ENCODE measurements at regions not wholly inside any gene's neighbourhood (a gene's known extent, or its start where the extent isn't known, plus 50 kb on each side); places are given as distances from the start of the nearest gene placed in this dataset.
A peak's percentile ranks its signal among the peaks of the same experiment; 100 is the strongest.

GRCh38 chr16:85475233-85475632 lies 137.9 kb upstream of the GSE1 start:
- no peak for DNase-seq (ENCODE audit: low spot score)

DNA sequence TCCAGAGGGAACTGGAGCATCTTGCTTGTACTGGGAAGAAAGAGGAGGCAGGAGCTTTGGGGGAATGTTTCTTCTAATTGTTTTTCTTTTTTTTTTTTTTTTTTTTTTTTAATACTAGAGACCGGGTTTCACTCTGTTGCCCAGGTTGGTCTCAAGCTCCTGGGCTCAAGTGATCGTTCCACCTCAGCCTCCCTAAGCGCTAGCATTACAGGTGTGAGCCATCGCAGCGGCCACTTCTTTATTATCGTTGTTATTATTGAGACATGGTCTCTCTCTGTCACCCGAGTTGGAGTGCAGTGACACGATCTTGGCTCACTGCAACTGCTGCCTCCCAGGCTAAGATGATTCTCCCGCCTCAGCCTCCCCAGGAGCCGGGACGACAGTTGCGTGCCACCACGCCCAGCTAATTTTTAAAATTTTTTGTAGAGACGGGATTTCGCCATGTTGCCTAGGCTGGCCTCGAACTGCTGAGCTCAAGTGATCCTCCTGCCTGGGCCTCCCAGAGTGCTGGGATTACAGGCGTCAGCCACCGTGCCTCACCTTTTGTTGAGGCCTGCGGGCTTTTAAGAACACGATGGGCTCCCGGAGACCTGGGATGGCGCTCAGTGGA lies 137.3 kb upstream of the GSE1 start:
- no peak for DNase-seq (ENCODE audit: low spot score)

DNA sequence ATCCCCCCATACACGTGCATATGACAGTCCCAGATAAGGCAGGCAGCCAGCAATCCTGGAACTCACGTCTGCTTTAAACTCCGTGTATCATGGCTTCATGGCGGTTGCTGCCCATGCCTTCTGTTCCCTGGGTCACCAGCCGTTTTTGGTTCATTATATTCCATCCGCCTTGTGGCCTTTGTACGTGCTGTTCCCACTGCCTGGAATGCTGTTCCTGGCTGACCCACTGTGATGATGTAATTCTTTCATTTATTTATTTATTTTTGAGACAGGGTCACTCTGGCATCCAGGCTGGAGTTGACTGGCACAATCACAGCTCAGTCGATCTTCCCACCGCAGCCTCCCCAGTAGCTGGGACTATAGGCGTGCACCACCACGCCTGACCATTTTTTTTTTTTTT lies 136.7 kb upstream of the GSE1 start:
- DNase-seq (ENCODE audit: low spot score) = no peak

GRCh38 chr16:85477801-85478363 lies 135.2 kb upstream of the GSE1 start:
- DNase-seq (ENCODE audit: low spot score) = no peak

- DNase-seq (ENCODE audit: low spot score) = peak; percentile 71
Observed at GRCh38 chr16:85479972-85480726, 133.0 kb upstream of the GSE1 start.

- no peak for DNase-seq (ENCODE audit: low spot score)
Observed at GRCh38 chr16:85480727-85481101, 132.4 kb upstream of the GSE1 start.

DNA sequence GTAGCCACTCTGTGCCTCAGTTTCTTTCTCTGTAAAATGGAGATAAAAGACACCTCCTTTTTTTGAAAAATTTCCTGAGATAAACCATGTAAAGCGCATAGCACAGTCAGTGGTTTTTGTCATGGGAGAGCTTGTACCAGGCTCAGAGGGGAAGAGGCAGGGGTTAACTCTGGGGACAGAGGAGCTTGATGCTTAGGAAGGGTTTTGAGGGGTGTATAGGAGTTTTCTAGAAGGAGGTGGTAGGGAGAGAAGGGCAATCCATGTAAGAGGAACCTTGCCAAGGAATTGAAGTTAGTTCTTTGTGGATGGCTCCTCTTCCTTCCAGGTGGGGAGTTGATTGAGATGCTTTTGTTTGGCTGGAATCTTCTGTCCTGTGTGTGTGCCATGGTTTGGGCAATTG lies 131.9 kb upstream of the GSE1 start:
- DNase-seq (ENCODE audit: low spot score) = no peak

- no peak for DNase-seq (ENCODE audit: low spot score)
Observed at GRCh38 chr16:85481738-85482137, 131.4 kb upstream of the GSE1 start.

DNA sequence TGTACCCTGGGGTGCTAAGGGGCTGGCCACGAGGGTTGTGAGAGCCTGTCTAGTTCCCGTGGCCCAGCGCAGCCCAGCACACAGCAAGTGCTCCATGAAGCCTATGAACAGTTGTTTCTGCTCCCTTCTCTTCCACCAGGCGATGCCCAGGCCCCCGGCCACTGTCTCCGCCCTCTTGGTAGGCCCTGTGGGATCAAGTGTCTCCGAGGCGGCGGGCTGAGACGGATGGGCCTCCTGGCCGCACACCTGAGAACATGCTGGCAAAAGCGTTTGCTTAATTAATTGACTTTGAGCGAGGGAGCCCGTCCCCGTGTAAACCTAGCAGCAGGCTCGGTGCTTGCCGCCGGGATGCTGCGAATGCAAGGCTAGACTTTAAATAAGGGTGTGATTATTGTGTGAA lies 129.7 kb upstream of the GSE1 start:
- no peak for DNase-seq (ENCODE audit: low spot score)

DNA sequence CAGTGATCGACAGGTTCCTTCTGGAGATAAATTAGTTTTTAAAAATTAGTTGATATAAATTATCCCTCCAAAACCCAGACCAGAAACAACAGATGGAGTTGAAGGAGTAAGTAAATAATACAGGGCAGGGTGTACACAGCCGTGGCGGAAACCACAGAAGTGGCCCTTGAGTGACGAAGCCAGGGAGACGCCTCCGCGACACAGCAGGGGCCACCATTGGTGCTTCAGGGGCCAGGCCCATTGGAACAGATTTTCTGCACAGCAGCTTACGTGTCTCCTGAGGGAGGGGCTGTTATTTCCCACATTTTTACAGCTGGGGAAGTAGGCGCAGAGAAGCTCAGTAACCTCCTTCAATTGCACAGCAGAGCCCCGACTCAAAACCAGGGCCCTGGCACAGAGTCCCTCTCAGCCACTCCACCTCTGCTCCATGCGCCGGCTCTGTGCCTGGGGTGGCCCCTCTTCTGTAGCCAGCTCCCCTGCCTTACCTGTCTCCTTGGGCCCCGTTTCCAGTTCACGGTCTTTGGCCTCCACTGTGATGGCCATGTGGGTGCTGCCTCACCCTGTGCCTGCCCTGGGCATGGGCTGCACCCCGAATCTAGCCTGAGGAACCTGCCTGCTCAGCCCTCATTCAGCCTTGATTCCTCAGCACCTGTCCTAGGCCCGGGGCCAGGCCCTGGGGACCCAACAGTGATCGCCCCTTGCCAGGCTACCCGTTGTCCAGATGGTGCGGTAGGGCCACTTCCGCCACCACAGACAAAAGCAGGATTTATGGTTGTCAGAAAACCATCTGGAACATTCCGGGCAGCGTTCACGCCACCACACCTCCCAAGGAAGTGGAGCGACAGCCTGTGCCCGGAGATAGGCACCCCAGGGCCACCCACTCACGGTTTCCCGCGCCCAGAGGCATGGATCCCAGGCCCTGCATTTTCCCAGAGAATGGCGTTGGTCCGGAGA lies 128.5 kb upstream of the GSE1 start:
- DNase-seq (ENCODE audit: low spot score) = no peak

DNA sequence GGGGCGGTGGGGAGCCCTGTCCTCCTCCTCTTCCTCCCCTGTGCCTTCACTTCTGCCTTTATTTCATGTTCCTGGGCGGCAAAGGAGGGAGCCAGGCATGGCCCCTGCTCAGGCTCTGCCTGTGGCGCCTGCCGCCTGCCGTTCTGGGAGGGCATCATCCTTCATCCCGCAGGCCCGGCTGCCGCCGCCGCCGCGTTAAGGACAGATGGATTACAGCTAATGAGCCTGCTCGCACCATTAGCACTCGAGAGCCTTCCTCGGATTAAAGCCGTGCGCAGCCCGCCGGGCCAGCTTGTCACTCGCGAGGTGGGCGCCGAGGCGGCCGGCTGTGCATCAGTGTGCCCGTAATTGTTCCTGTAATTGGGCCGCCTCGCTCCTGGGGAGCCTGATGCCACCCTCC lies 127.7 kb upstream of the GSE1 start:
- no peak for DNase-seq (ENCODE audit: low spot score)

- no peak for DNase-seq (ENCODE audit: low spot score)
Observed at GRCh38 chr16:85486256-85486915, 126.7 kb upstream of the GSE1 start.

GRCh38 chr16:85488414-85488813 lies 124.7 kb upstream of the GSE1 start:
- DNase-seq (ENCODE audit: low spot score) = no peak

GRCh38 chr16:85490407-85491057 lies 122.6 kb upstream of the GSE1 start:
- DNase-seq (ENCODE audit: low spot score) = no peak

DNA sequence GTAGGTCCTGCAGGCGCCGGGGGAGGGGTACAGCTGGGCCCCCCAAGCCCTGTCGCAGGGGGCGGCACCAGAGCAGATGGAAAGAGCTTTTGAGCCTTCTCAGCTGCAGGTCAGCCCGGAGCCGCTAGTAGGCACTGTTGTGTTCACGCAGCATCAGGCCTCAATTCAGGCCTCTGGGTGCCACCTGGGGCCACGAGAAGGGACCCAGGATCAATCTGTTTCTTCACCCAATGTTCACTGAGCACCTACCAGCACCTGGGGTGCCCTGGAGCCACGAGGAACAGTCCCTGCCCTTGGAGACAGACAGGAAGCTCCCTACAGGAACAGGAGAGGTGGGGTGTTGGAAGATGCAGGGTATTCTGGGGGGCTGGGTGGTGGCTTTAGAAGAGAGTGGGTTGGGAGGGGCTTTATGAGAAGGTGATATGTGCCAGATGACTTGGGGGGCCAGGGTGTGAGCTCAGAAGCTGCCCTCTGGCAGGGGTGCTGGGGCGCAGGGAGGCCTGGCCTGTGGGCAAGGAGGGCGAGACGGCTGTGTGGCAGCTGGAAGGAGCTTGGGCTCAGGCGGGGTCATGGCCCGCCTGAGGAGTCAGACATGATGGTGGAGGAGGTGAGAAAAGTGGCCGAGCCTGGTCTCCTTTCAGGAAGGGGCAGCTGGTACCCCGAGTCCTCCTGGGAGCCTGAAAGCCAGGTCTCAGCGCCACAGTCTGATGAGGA lies 121.9 kb upstream of the GSE1 start:
- peak; percentile 78 for DNase-seq (ENCODE audit: low spot score)

GRCh38 chr16:85491798-85492294 lies 121.3 kb upstream of the GSE1 start:
- peak; percentile 93 for DNase-seq (ENCODE audit: low spot score)

DNA sequence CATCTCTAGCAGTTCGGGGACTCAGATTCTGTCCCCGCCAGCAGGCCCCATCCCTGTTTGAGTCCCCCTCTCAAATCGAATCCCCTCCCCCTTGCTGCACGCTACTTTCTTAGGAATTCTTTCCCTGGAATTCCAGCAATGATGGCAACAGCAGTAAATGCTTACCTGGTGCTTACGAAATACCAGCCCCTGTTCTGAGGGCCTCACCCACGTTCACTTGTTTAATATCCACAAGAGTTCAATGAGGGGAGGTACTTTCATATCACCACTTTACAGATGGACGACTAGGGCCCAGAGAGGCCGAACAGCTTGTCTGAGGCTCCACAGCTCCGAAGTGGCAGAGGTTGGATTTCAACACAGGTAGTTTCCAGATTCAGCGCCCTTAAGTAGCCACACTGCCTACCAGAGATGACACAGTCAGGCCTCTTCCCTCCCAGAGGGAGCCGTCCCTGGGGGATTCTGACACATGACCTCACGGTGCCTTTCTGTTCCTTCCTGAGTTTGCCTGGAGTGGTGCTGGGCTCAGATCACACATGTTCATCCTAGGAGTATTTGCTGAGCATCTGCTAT lies 120.7 kb upstream of the GSE1 start:
- peak; percentile 85 for DNase-seq (ENCODE audit: low spot score)

DNA sequence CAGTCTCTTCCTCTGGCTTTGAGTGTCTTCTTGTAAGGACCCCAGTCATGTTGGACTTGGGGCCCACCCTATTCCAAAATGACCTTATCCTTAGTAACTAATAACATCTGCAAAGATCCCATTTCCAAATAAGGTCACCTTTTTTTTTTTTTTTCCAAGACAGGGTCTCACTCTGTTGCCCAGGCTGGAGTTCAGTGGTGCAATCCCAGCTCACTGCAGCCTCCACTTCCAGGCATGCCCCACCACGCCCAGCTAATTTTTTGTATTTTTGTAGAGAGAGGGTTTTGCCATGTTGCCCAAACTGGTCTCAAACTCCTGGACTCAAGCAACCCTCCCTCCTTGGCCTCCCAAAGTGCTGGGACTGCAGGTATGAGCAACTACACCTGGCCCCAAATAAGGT lies 118.8 kb upstream of the GSE1 start:
- no peak for DNase-seq (ENCODE audit: low spot score)

- DNase-seq (ENCODE audit: low spot score) = no peak
Observed at GRCh38 chr16:85495259-85495658, 117.9 kb upstream of the GSE1 start.

DNA sequence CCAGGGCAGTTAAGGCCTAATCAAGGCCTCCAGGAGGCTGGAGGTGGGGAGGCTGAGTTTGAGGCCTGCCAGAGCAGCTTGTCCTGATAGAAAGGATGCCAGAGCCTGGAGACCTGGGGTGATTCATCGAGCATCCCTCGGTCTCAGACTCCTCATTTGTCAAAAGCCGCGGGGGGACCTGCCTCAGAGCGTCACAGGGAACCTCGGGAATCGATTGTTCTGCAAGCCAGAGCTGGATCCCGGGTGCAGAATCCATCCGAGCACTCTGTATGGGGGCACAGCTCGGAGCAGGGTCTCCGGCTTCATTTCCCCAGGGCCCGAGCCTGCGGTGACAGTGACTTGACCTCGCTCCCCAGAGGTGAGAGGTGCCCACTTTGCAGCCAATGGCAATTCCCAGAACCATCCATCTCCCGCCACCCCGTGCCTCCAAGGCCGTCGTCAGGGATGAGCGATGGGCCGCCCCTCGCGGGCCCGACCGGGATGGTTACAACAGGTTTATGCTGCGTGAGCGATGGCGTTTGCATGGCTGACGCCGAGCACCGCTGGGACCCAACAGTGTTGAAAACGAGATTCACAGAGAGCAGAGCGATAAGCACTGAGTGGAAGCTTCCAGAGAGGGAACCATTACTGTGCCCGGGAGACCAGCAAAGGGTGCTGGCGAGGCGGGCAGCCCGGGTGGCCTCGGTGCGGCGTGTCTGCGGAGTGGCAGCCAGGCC lies 117.1 kb upstream of the GSE1 start:
- no peak for DNase-seq (ENCODE audit: low spot score)

Data from HuH-7.5 (cell line).